H1 (cell line): ENCODE measurements at regions not wholly inside any gene's neighbourhood (a gene's known extent, or its start where the extent isn't known, plus 50 kb on each side); places are given as distances from the start of the nearest gene placed in this dataset.
A peak's percentile ranks its signal among the peaks of the same experiment; 100 is the strongest.

Source experiments
- CTCF ChIA-PET: fragments of 300-600 bp; sonication (Branson Sonifier 250); formaldehyde crosslinking; loops from one replicate; lab custom pipeline; 2021; ENCODE audit not compliant: partially characterized antibody; lab: Charles Lee
- POLR2A ChIA-PET: fragments of 300-600 bp; sonication (Branson Sonifier 250); formaldehyde crosslinking; loops from one replicate; lab custom pipeline; 2021; ENCODE audit warnings: inconsistent platforms; ENCODE audit not compliant: partially characterized antibody; lab: Charles Lee
- DNase-seq, 2 experiments: peaks; one replicate each; pipeline versions ENCODE4 v3.0.0 to v3.0.0-alpha.2; 2010 to 2022; ENCODE audit warnings: low spot score in 2 of 2, low read depth in 1 of 2, mixed read lengths in 1 of 2
- FAIRE-seq: peaks from 2 replicates; lab custom pipeline; 2011; peaks lifted over from hg19 to GRCh38; lab: Jason Lieb, UNC
- H2AFZ ChIP-seq: 2 replicates; pipeline ENCODE4 v1.8.1; 2012; ENCODE audit warnings: low read length, inconsistent platforms
- H2AK5ac ChIP-seq: 2 replicates; pipeline ENCODE4 v1.6.1; 2013; ENCODE audit warnings: low read depth, low read length
- H2BK120ac ChIP-seq: replicated peaks from 2 replicates; pipeline ENCODE3; 2013; ENCODE audit warnings: low read depth, low read length, inconsistent platforms
- H2BK12ac ChIP-seq: 2 replicates; pipeline ENCODE4 v1.6.1; 2013; ENCODE audit warnings: low read depth, low read length
- H2BK15ac ChIP-seq: 2 replicates; pipeline ENCODE4 v1.6.1; 2013; ENCODE audit warnings: low read length
- H2BK20ac ChIP-seq: 2 replicates; pipeline ENCODE4 v1.6.1; 2013; ENCODE audit warnings: low read length
- H2BK5ac ChIP-seq: 2 replicates; pipeline ENCODE4 v1.6.1; 2013; ENCODE audit warnings: low read depth, low read length
- H3K14ac ChIP-seq: 2 replicates; pipeline ENCODE4 v1.6.1; 2013; ENCODE audit warnings: inconsistent platforms; ENCODE audit not compliant: insufficient read length
- H3K18ac ChIP-seq: 2 replicates; pipeline ENCODE4 v1.6.1; 2013; ENCODE audit warnings: low read length; ENCODE audit errors: extremely low read depth
- H3K23ac ChIP-seq: 2 replicates; pipeline ENCODE4 v1.6.1; 2013; ENCODE audit warnings: inconsistent platforms; ENCODE audit not compliant: insufficient read length
- H3K23me2 ChIP-seq: 2 replicates; pipeline ENCODE4 v1.6.1; 2013; ENCODE audit warnings: low read depth, low read length
- H3K27ac ChIP-seq: 2 replicates; pipeline ENCODE4 v1.6.1; 2011; ENCODE audit warnings: low read depth, low read length, inconsistent platforms
- H3K27me3 ChIP-seq, 4 experiments: replicated peaks in 1 of 4; 1 replicate in 1 of 4; 2 replicates in 3 of 4; pipeline versions ENCODE4 v1.6.1 to v1.8.1; 2011 to 2013; ENCODE audit warnings: low read length in 3 of 4, mild to moderate bottlenecking in 3 of 4, inconsistent platforms in 2 of 4, mixed read lengths in 2 of 4, moderate library complexity in 1 of 4; ENCODE audit not compliant: control insufficient read depth in 3 of 4, insufficient read depth in 3 of 4; ENCODE audit errors: extremely low read depth in 1 of 4
- H3K36me3 ChIP-seq, 4 experiments: 2 replicates each; pipeline versions ENCODE4 v1.6.1 to v1.8.1; 2011 to 2013; ENCODE audit warnings: mild to moderate bottlenecking in 4 of 4, low read length in 3 of 4, moderate library complexity in 2 of 4, control low read depth in 1 of 4, inconsistent platforms in 1 of 4; ENCODE audit not compliant: insufficient read depth in 4 of 4, control insufficient read depth in 2 of 4
- H3K4ac ChIP-seq: replicated peaks from 2 replicates; pipeline ENCODE3; 2013; ENCODE audit warnings: low read length, low read depth, mixed read lengths, inconsistent platforms; ENCODE audit not compliant: insufficient read length
- H3K4me1 ChIP-seq, 4 experiments: replicated peaks in 1 of 4; 1 replicate in 1 of 4; 2 replicates in 3 of 4; pipeline versions ENCODE4 v1.6.1 to v1.8.1; 2011 to 2013; ENCODE audit warnings: low read length in 3 of 4, inconsistent platforms in 2 of 4, mixed read lengths in 1 of 4; ENCODE audit not compliant: insufficient read depth in 4 of 4, control insufficient read depth in 3 of 4
- H3K4me2 ChIP-seq, 2 experiments: 2 replicates each; pipeline versions ENCODE4 v1.6.1 to v1.8.1; 2011 to 2013; ENCODE audit warnings: low read depth in 2 of 2, low read length in 2 of 2, control low read depth in 1 of 2, inconsistent platforms in 1 of 2, mild to moderate bottlenecking in 1 of 2; ENCODE audit not compliant: insufficient read depth in 1 of 2
- H3K4me3 ChIP-seq, 4 experiments: fragments of 200-600, 300-600 bp in 1 of 4; sonication (generic), shearing (Covaris generic), sonication (Bioruptor Twin) in 1 of 4; 2 replicates each; pipeline versions ENCODE4 v1.5.1 to v1.8.1; 2011 to 2016; ENCODE audit warnings: low read length in 4 of 4, low read depth in 3 of 4, control low read depth in 2 of 4, inconsistent platforms in 2 of 4, mild to moderate bottlenecking in 2 of 4, mixed read lengths in 1 of 4, moderate library complexity in 1 of 4; ENCODE audit not compliant: insufficient read depth in 2 of 4; ENCODE audit errors: extremely low read depth in 1 of 4
- H3K56ac ChIP-seq: replicated peaks from 2 replicates; pipeline ENCODE3; 2013; ENCODE audit warnings: low read depth, mild to moderate bottlenecking, mixed read lengths, low read length, inconsistent platforms; ENCODE audit not compliant: insufficient read length
- H3K79me1 ChIP-seq: 2 replicates; pipeline ENCODE4 v1.6.1; 2013; ENCODE audit warnings: low read depth, low read length, control low read depth
- H3K79me2 ChIP-seq, 2 experiments: 2 replicates each; pipeline versions ENCODE4 v1.6.1 to v1.8.1; 2012 to 2013; ENCODE audit warnings: low read length in 2 of 2, mild to moderate bottlenecking in 2 of 2, inconsistent platforms in 1 of 2; ENCODE audit not compliant: insufficient read depth in 2 of 2, control insufficient read depth in 1 of 2
- H3K9ac ChIP-seq, 4 experiments: replicated peaks in 1 of 4; 1 replicate in 1 of 4; 2 replicates in 3 of 4; pipeline versions ENCODE4 v1.6.1 to v1.8.1; 2011 to 2013; ENCODE audit warnings: low read depth in 3 of 4, low read length in 3 of 4, control low read depth in 2 of 4, mild to moderate bottlenecking in 2 of 4, moderate library complexity in 2 of 4, inconsistent platforms in 1 of 4; ENCODE audit errors: extremely low read depth in 1 of 4
- H3K9me3 ChIP-seq, 2 experiments: 2 replicates each; pipeline versions ENCODE4 v1.6.1 to v1.8.1; 2012 to 2013; ENCODE audit warnings: mild to moderate bottlenecking in 2 of 2, moderate library complexity in 2 of 2, control low read depth in 1 of 2, inconsistent platforms in 1 of 2, low read depth in 1 of 2, low read length in 1 of 2, mixed read lengths in 1 of 2; ENCODE audit not compliant: insufficient read depth in 2 of 2
- H4K20me1 ChIP-seq, 2 experiments: replicated peaks in 1 of 2; 2 replicates each; pipeline versions ENCODE3 to v1.8.1; 2011 to 2013; ENCODE audit warnings: inconsistent platforms in 2 of 2, low read length in 2 of 2, mild to moderate bottlenecking in 1 of 2; ENCODE audit not compliant: insufficient read depth in 2 of 2, control insufficient read depth in 1 of 2
- H4K5ac ChIP-seq: 2 replicates; pipeline ENCODE4 v1.6.1; 2013; ENCODE audit warnings: low read length, low read depth, mixed read lengths, inconsistent platforms; ENCODE audit not compliant: insufficient read length
- H4K8ac ChIP-seq: 2 replicates; pipeline ENCODE4 v1.8.0; 2013; ENCODE audit warnings: mild to moderate bottlenecking, moderate library complexity, low read length, inconsistent platforms; ENCODE audit not compliant: insufficient read depth; ENCODE audit errors: extremely low read depth
- H4K91ac ChIP-seq: replicated peaks from 2 replicates; pipeline ENCODE3; 2013; ENCODE audit warnings: low read length, mixed read lengths, inconsistent platforms; ENCODE audit not compliant: insufficient read length
- MAFK ChIP-seq: IDR thresholded peaks from 2 replicates; pipeline ENCODE4 v1.6.1; 2012; ENCODE audit warnings: low read depth, mild to moderate bottlenecking, improper control_type of control experiment, low read length
- TCF12 ChIP-seq: IDR thresholded peaks from 2 replicates; pipeline ENCODE4 v1.6.1; 2011; ENCODE audit warnings: low read depth, mild to moderate bottlenecking, low read length
- WGBS, 2 experiments: shearing (Covaris generic) in 1 of 2; methylation state at CpG; one replicate each; pipeline versions ENCODE4 v1.1.6 to v1.1.7; 2013 to 2015; ENCODE audit warnings: low lambda C conversion rate in 2 of 2, mixed read lengths in 2 of 2, inconsistent platforms in 1 of 2, low coverage in 1 of 2, missing lambda C conversion rate in 1 of 2; ENCODE audit not compliant: insufficient replicate concordance in 2 of 2, insufficient coverage in 1 of 2, insufficient read length in 1 of 2; ENCODE audit errors: extremely low coverage in 1 of 2, missing lambda C conversion rate in 1 of 2; 5-methylcytosine and 5-hydroxymethylcytosine counted together

GRCh38 chr2:200158647-200159356 lies 147.7 kb upstream of the SPATS2L start:
- no peak for FAIRE-seq
- no peaks in the 10 kb centered on the region for H3K27me3 ChIP-seq
- H3K79me2 ChIP-seq = no peaks in the 10 kb centered on the region
- H3K23ac ChIP-seq = no peak overlapping the region
- H3K36me3 ChIP-seq = 0 out of 8 replicates have a peak, but pooled peaks cover 0 to 3% (median 0%) of the 10 kb centered on the region in 4 experiments
- H2AFZ ChIP-seq = peak overlapping the region; percentile 14; the same call in 1 of the 2 replicates
- no peak overlapping the region for H3K27ac ChIP-seq
- no peak overlapping the region for H4K5ac ChIP-seq
- TF ChIP-seq MAFK (peak; percentile 37; the same call in 1 of the 2 replicates), TCF12 (no peak)
- DNase-seq = no peak
- no peak overlapping the region for H3K4me3 ChIP-seq
- H3K18ac ChIP-seq = peak overlapping the region; percentile 66
- no peak overlapping the region; a peak in 1 of 4 replicates for H3K4me2 ChIP-seq
- H3K79me1 ChIP-seq = no peaks in the 10 kb centered on the region
- H3K14ac ChIP-seq = no peak overlapping the region
- H3K23me2 ChIP-seq = no peaks in the 10 kb centered on the region
- peak overlapping the region; percentile 10; the same call in 1 of the 2 replicates for H2BK20ac ChIP-seq
- no peak overlapping the region; the same call in 1 of the 2 replicates for H2BK15ac ChIP-seq
- H2AK5ac ChIP-seq = no peak overlapping the region
- 0 out of 4 replicates have a peak, but pooled peaks cover 0 to 4% of the 10 kb centered on the region in 2 experiments for H3K9me3 ChIP-seq
- POLR2A ChIA-PET = interaction anchor here (0.6 kb wide), 1 partner anchor 115 kb away, joined by 4 read pairs; no protein-coding TSS in a partner anchor
- 42% methylated on average over 1 of the region's 1 CpG; no CpG with 5 or more reads in 1 of the 2 experiments for WGBS, 2 experiments
- no peak overlapping the region for H3K56ac ChIP-seq
- H3K9ac ChIP-seq = no peak overlapping the region
- no peaks in the 10 kb centered on the region for H4K20me1 ChIP-seq
- H2BK12ac ChIP-seq = peak overlapping the region; percentile 13; the same call in 1 of the 2 replicates
- H4K8ac ChIP-seq = no peak overlapping the region
- peak overlapping the region; percentile 7 for H2BK120ac ChIP-seq
- H3K4ac ChIP-seq = no peak overlapping the region
- H3K4me1 ChIP-seq = peaks cover 0 to 16% (median 4%) of the 10 kb centered on the region in 4 experiments; a peak in 3 of 7 replicates
- peak overlapping the region; percentile 47; the same call in 1 of the 2 replicates for H2BK5ac ChIP-seq
- CTCF ChIA-PET = interaction anchor here (0.5 to 1.2 kb wide), 4 partner anchors 37 to 490 kb away, joined by 3 to 5 read pairs (median 3); no protein-coding TSS in a partner anchor
- H4K91ac ChIP-seq = peak overlapping the region; percentile 20
